H9 (cell line): ENCODE measurements at regions not wholly inside any gene's neighbourhood (a gene's known extent, or its start where the extent isn't known, plus 50 kb on each side); places are given as distances from the start of the nearest gene placed in this dataset.

Experiments
- DNase-seq: peaks from one replicate; pipeline ENCODE4 v3.0.0-alpha.2; 2017
- H2AFZ ChIP-seq: one replicate; pipeline ENCODE4 v1.6.1; 2013; ENCODE audit warnings: mild to moderate bottlenecking, low read length, control low read depth, moderate library complexity
- H2AK5ac ChIP-seq: 2 replicates; pipeline ENCODE4 v1.6.1; 2013; ENCODE audit warnings: low read length, control low read depth, mixed read lengths; ENCODE audit not compliant: insufficient read length
- H2BK120ac ChIP-seq: one replicate; pipeline ENCODE4 v1.6.1; 2013; ENCODE audit warnings: low read depth, mild to moderate bottlenecking, low read length, control low read depth, inconsistent platforms; ENCODE audit not compliant: poor library complexity, severe bottlenecking
- H2BK12ac ChIP-seq: 2 replicates; pipeline ENCODE4 v1.6.1; 2013; ENCODE audit warnings: low read length, control low read depth, mixed read lengths, low read depth; ENCODE audit not compliant: insufficient read length
- H2BK15ac ChIP-seq: 2 replicates; pipeline ENCODE4 v1.6.1; 2013; ENCODE audit warnings: low read depth, low read length, control low read depth
- H2BK20ac ChIP-seq: one replicate; pipeline ENCODE4 v1.6.1; 2013; ENCODE audit warnings: low read depth, mild to moderate bottlenecking, low read length, control low read depth, inconsistent platforms; ENCODE audit not compliant: poor library complexity, severe bottlenecking
- H2BK5ac ChIP-seq: 2 replicates; pipeline ENCODE4 v1.6.1; 2013; ENCODE audit warnings: low read length, control low read depth, mixed read lengths; ENCODE audit not compliant: insufficient read length
- H3K14ac ChIP-seq: 2 replicates; pipeline ENCODE4 v1.6.1; 2013; ENCODE audit warnings: low read length, control low read depth; ENCODE audit not compliant: insufficient read depth
- H3K18ac ChIP-seq: 2 replicates; pipeline ENCODE4 v1.6.1; 2013; ENCODE audit warnings: low read depth, mild to moderate bottlenecking, mixed read lengths, low read length, control low read depth; ENCODE audit not compliant: insufficient read length
- H3K23ac ChIP-seq: 2 replicates; pipeline ENCODE4 v1.6.1; 2013; ENCODE audit warnings: low read length, control low read depth, mixed read lengths, low read depth; ENCODE audit not compliant: insufficient read length
- H3K23me2 ChIP-seq: 2 replicates; pipeline ENCODE4 v1.6.1; 2013; ENCODE audit warnings: low read depth, mild to moderate bottlenecking, mixed read lengths, low read length, control low read depth; ENCODE audit not compliant: insufficient read length, poor library complexity, severe bottlenecking
- H3K27ac ChIP-seq: 2 replicates; pipeline ENCODE4 v1.5.1; 2013; ENCODE audit warnings: low read length, control low read depth, mixed read lengths, low read depth; ENCODE audit not compliant: insufficient read length
- H3K27me3 ChIP-seq: 2 replicates; pipeline ENCODE4 v1.6.1; 2013; ENCODE audit warnings: low read length, control low read depth, inconsistent platforms; ENCODE audit not compliant: insufficient read depth
- H3K4ac ChIP-seq: 2 replicates; pipeline ENCODE4 v1.6.1; 2013; ENCODE audit warnings: low read depth, mild to moderate bottlenecking, control low read depth, inconsistent platforms, low read length, moderate library complexity
- H3K4me1 ChIP-seq: 2 replicates; pipeline ENCODE4 v1.6.1; 2013; ENCODE audit warnings: low read length, control low read depth, inconsistent platforms; ENCODE audit not compliant: insufficient read depth
- H3K4me2 ChIP-seq: 2 replicates; pipeline ENCODE4 v1.6.1; 2013; ENCODE audit warnings: low read length, control low read depth, mixed read lengths; ENCODE audit not compliant: insufficient read length, insufficient read depth
- H3K56ac ChIP-seq: 2 replicates; pipeline ENCODE4 v1.6.1; 2013; ENCODE audit warnings: low read depth, mild to moderate bottlenecking, mixed read lengths, low read length, control low read depth; ENCODE audit not compliant: insufficient read length
- H3K79me1 ChIP-seq: 2 replicates; pipeline ENCODE4 v1.6.1; 2013; ENCODE audit warnings: low read depth, mild to moderate bottlenecking, moderate library complexity, low read length, control low read depth, inconsistent platforms; ENCODE audit not compliant: insufficient read depth, poor library complexity, severe bottlenecking
- H3K79me2 ChIP-seq: 2 replicates; pipeline ENCODE4 v1.6.1; 2013; ENCODE audit warnings: low read length, control low read depth, inconsistent platforms; ENCODE audit not compliant: insufficient read depth
- H3K9ac ChIP-seq: 2 replicates; pipeline ENCODE4 v1.6.1; 2013; ENCODE audit warnings: low read length, control low read depth, mixed read lengths; ENCODE audit not compliant: insufficient read length; ENCODE audit errors: extremely low read depth
- H3K9me3 ChIP-seq: one replicate; pipeline ENCODE4 v1.6.1; 2013; ENCODE audit warnings: low read depth, low read length, inconsistent platforms; ENCODE audit not compliant: control insufficient read depth
- H3T11ph ChIP-seq: one replicate; pipeline ENCODE4 v1.6.1; 2013; ENCODE audit warnings: mild to moderate bottlenecking, low read length, control low read depth, inconsistent platforms
- H4K20me1 ChIP-seq: one replicate; pipeline ENCODE4 v1.6.1; 2013; ENCODE audit not compliant: control insufficient read depth, insufficient read length, insufficient read depth
- H4K5ac ChIP-seq: 2 replicates; pipeline ENCODE4 v1.6.1; 2013; ENCODE audit warnings: low read depth, mild to moderate bottlenecking, mixed read lengths, low read length, control low read depth; ENCODE audit not compliant: insufficient read length
- H4K8ac ChIP-seq: replicated peaks from 2 replicates; pipeline ENCODE4 v1.6.1; 2013; ENCODE audit warnings: low read length, control low read depth, mixed read lengths, low read depth; ENCODE audit not compliant: insufficient read length
- H4K91ac ChIP-seq: 2 replicates; pipeline ENCODE4 v1.6.1; 2013; ENCODE audit warnings: low read depth, mild to moderate bottlenecking, moderate library complexity, mixed read lengths, low read length, control low read depth; ENCODE audit not compliant: insufficient read length
- H3K27ac Mint-ChIP-seq, 3 experiments: 2 replicates in 2 of 3; 3 replicates in 1 of 3; pipeline ENCODE4 v1.8.0; 2020 to 2021; ENCODE audit warnings: mixed read lengths in 3 of 3, mild to moderate bottlenecking in 1 of 3, moderate library complexity in 1 of 3
- H3K27me3 Mint-ChIP-seq: 2 replicates; pipeline ENCODE4 v1.8.0; 2021; ENCODE audit warnings: low read depth, mild to moderate bottlenecking, moderate library complexity, mixed read lengths
- H3K36me3 Mint-ChIP-seq, 3 experiments: 2 replicates in 2 of 3; 3 replicates in 1 of 3; pipeline ENCODE4 v1.8.0; 2020 to 2021; ENCODE audit warnings: low read depth in 3 of 3, mixed read lengths in 3 of 3; ENCODE audit not compliant: insufficient read depth in 1 of 3
- H3K4me1 Mint-ChIP-seq, 2 experiments: 2 replicates each; pipeline ENCODE4 v1.8.0; 2020; ENCODE audit warnings: mixed read lengths in 2 of 2
- H3K4me3 Mint-ChIP-seq, 2 experiments: 2 replicates in 1 of 2; 3 replicates in 1 of 2; pipeline ENCODE4 v1.8.0; 2020 to 2021; ENCODE audit warnings: mild to moderate bottlenecking in 2 of 2, mixed read lengths in 2 of 2, moderate library complexity in 1 of 2
- H3K9me3 Mint-ChIP-seq, 2 experiments: 2 replicates in 1 of 2; 3 replicates in 1 of 2; pipeline ENCODE4 v1.8.0; 2020; ENCODE audit warnings: mild to moderate bottlenecking in 2 of 2, mixed read lengths in 2 of 2, moderate library complexity in 1 of 2
- CTCF ChIP-seq: fragments of 200-600 bp; sonication (generic); conservative IDR thresholded peaks from 3 replicates; pipeline ENCODE4 v1.8.0; 2021; ENCODE audit warnings: antibody characterized with exemption, mild to moderate bottlenecking
- WGBS: extraction: QIAGEN DNeasy Blood & Tissue Kit; methylation state at CpG from one replicate; pipeline ENCODE4 v1.1.7; 2013; ENCODE audit warnings: missing lambda C conversion rate, low lambda C conversion rate, mixed read lengths; ENCODE audit not compliant: insufficient read length; ENCODE audit errors: extremely low coverage; 5-methylcytosine and 5-hydroxymethylcytosine counted together

DNA sequence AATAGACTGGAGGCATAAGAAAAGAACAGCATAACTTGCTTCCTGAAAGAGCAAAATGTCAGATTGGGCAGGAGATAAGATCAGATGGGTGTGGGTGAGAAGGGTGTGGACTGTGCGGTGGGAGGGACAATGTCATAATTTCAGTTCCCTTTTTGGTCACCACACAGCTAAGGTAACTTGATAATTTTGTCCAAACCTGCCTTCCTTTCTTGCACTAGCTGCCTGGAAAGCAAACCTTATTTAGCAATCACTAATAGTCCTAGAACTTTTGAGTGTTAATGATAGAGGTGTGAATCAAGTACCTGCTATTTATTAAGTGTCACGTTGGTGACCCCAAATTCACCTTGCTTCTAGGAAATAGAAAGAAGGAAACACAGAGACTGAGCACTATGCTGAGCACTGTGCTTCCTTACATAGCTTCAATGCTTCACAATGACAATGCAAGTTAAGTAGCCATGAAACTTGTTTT, 72.4 kb upstream of the SP4 start:
- Histone ChIP-seq H2AK5ac (no peak overlapping the region), H3T11ph (no peak overlapping the region), H2BK20ac (no peak overlapping the region), H3K27ac (no peak overlapping the region), H2BK5ac (no peak overlapping the region), H3K14ac (no peak overlapping the region), H2AFZ (no peak overlapping the region), H3K79me2 (no peaks in the 10 kb centered on the region), H3K4ac (no peak overlapping the region), H2BK15ac (no peak overlapping the region), H3K56ac (no peak overlapping the region), H4K5ac (no peak overlapping the region), H2BK12ac (no peak overlapping the region), H4K91ac (no peak overlapping the region), H3K4me1 (0 out of 2 replicates have a peak, but pooled peaks cover 2% of the 10 kb centered on the region), H4K20me1 (no peaks in the 10 kb centered on the region), H3K27me3 (no peaks in the 10 kb centered on the region), H3K9ac (no peak overlapping the region), H4K8ac (no peak overlapping the region), H3K23me2 (no peaks in the 10 kb centered on the region), H3K23ac (no peak overlapping the region), H3K79me1 (no peaks in the 10 kb centered on the region), H3K4me2 (no peak overlapping the region), H2BK120ac (no peak overlapping the region), H3K9me3 (no peaks in the 10 kb centered on the region), H3K18ac (no peak overlapping the region)
- Mint-ChIP-seq H3K27me3 (no peaks in the 10 kb centered on the region; the same call in 1 of the 2 replicates), H3K4me3 (no peak overlapping the region), H3K27ac (no peak overlapping the region), H3K9me3 (no peaks in the 10 kb centered on the region; a peak in 1 of 5 replicates), H3K36me3 (no peaks in the 10 kb centered on the region), H3K4me1 (0 out of 4 replicates have a peak, but pooled peaks cover 0 to 2% of the 10 kb centered on the region in 2 experiments)
- no peak for TF ChIP-seq CTCF
- DNase-seq, result no peak
- WGBS, result no CpG with 5 or more reads among the region's 2 CpGs
